Ishikawa (cell line): ENCODE measurements at regions not wholly inside any gene's neighbourhood (a gene's known extent, or its start where the extent isn't known, plus 50 kb on each side); places are given as distances from the start of the nearest gene placed in this dataset.

Experiments used
- CEBPB ChIP-seq: IDR thresholded peaks from 2 replicates; pipeline ENCODE4 v1.6.1; 2012
- CREB1 ChIP-seq: IDR thresholded peaks from 2 replicates; pipeline ENCODE4 v1.6.1; 2012; ENCODE audit warnings: low read depth
- EGR1 ChIP-seq: IDR thresholded peaks from 2 replicates; pipeline ENCODE4 v1.6.1; 2012
- EP300 ChIP-seq: IDR thresholded peaks from 2 replicates; pipeline ENCODE4 v1.6.1; 2012; ENCODE audit warnings: borderline replicate concordance
- FOXM1 ChIP-seq: IDR thresholded peaks from 2 replicates; pipeline ENCODE4 v1.6.1; 2012; ENCODE audit warnings: low read depth, borderline replicate concordance
- MAX ChIP-seq: IDR thresholded peaks from 2 replicates; pipeline ENCODE4 v1.6.1; 2012
- NFIC ChIP-seq: IDR thresholded peaks from 2 replicates; pipeline ENCODE4 v1.6.1; 2012
- RAD21 ChIP-seq: IDR thresholded peaks from 2 replicates; pipeline ENCODE4 v1.6.1; 2012; ENCODE audit warnings: low read depth
- REST ChIP-seq: IDR thresholded peaks from 2 replicates; pipeline ENCODE4 v1.6.1; 2012; ENCODE audit warnings: low read depth, mild to moderate bottlenecking
- TAF1 ChIP-seq: IDR thresholded peaks from 2 replicates; pipeline ENCODE4 v1.6.1; 2012; ENCODE audit warnings: low read depth, mild to moderate bottlenecking
- TCF12 ChIP-seq: IDR thresholded peaks from 2 replicates; pipeline ENCODE4 v1.6.1; 2012; ENCODE audit warnings: low read depth
- TEAD4 ChIP-seq: IDR thresholded peaks from 2 replicates; pipeline ENCODE4 v1.6.1; 2012
- USF1 ChIP-seq: IDR thresholded peaks from 2 replicates; pipeline ENCODE4 v1.6.1; 2012
- YY1 ChIP-seq: IDR thresholded peaks from 2 replicates; pipeline ENCODE4 v1.6.1; 2012; ENCODE audit warnings: low read depth
- ZBTB7A ChIP-seq: IDR thresholded peaks from 2 replicates; pipeline ENCODE4 v1.6.1; 2012; ENCODE audit warnings: low read depth

- no peak for TF ChIP-seq MAX
- TF ChIP-seq FOXM1 = no peak
- TF ChIP-seq CREB1 = no peak
- TF ChIP-seq USF1 = no peak
- TF ChIP-seq ZBTB7A = no peak
- no peak for TF ChIP-seq RAD21
- no peak for TF ChIP-seq YY1
- TF ChIP-seq EP300 = no peak
- no peak for TF ChIP-seq EGR1
- TF ChIP-seq REST = no peak
- TF ChIP-seq TEAD4 = no peak
- no peak for TF ChIP-seq TAF1
- no peak for TF ChIP-seq CEBPB
- TF ChIP-seq NFIC = no peak
These were observed 383.9 kb upstream of the DAB2 start for GRCh38 chr5:39808656-39809055.

GRCh38 chr5:39801306-39801705, 376.5 kb upstream of the DAB2 start:
- TF ChIP-seq EGR1 (no peak), ZBTB7A (no peak), CEBPB (no peak), TEAD4 (no peak), FOXM1 (no peak), TCF12 (no peak), YY1 (no peak), NFIC (no peak), REST (no peak), USF1 (no peak), EP300 (no peak), TAF1 (no peak), MAX (no peak)

GRCh38 chr5:39800042-39800601, 375.3 kb upstream of the DAB2 start:
- TF ChIP-seq EGR1 (no peak), RAD21 (no peak), TCF12 (no peak), CEBPB (no peak), REST (no peak), MAX (no peak), USF1 (no peak), TEAD4 (no peak), EP300 (no peak), ZBTB7A (no peak), NFIC (no peak), TAF1 (no peak), YY1 (no peak), FOXM1 (no peak), CREB1 (no peak)

- no peak for TF ChIP-seq REST
- no peak for TF ChIP-seq EGR1
- TF ChIP-seq TCF12 = no peak
- no peak for TF ChIP-seq FOXM1
- no peak for TF ChIP-seq EP300
- no peak for TF ChIP-seq ZBTB7A
- no peak for TF ChIP-seq CREB1
- no peak for TF ChIP-seq CEBPB
- TF ChIP-seq TAF1 = no peak
- TF ChIP-seq MAX = no peak
- TF ChIP-seq YY1 = no peak
- no peak for TF ChIP-seq RAD21
- TF ChIP-seq NFIC = no peak
- no peak for TF ChIP-seq USF1
- TF ChIP-seq TEAD4 = no peak
These were observed 374.5 kb upstream of the DAB2 start for GRCh38 chr5:39799242-39799641.
